HepG2 (cell line): ENCODE measurements at regions not wholly inside any gene's neighbourhood (a gene's known extent, or its start where the extent isn't known, plus 50 kb on each side); places are given as distances from the start of the nearest gene placed in this dataset.

ENCODE experiments used
- BHLHE40 ChIP-seq: IDR thresholded peaks from 2 replicates; pipeline ENCODE4 v1.6.1; 2011; ENCODE audit warnings: low read length, improper control_type of control experiment
- CTCF ChIP-seq: sonication (generic); formaldehyde crosslinking; IDR thresholded peaks from 2 replicates; pipeline ENCODE4 v1.5.0; 2020; ENCODE audit warnings: mild to moderate bottlenecking, missing genetic modification reagents, moderate library complexity
- IRF9 ChIP-seq: sonication (generic); formaldehyde crosslinking; IDR thresholded peaks from 2 replicates; pipeline ENCODE4 v1.8.0; 2022; ENCODE audit warnings: missing genetic modification reagents, mild to moderate bottlenecking, borderline replicate concordance
- POLR2A ChIP-seq, 2 experiments: IDR thresholded peaks; 2 replicates each; pipeline ENCODE4 v1.6.1; 2011; ENCODE audit warnings: low read depth in 2 of 2, low read length in 2 of 2, mild to moderate bottlenecking in 1 of 2, moderate library complexity in 1 of 2; ENCODE audit not compliant: insufficient read depth in 1 of 2
- ZNF572 ChIP-seq: sonication (generic); formaldehyde crosslinking; IDR thresholded peaks from 2 replicates; pipeline ENCODE4 v1.5.1; 2020; ENCODE audit warnings: mild to moderate bottlenecking, missing genetic modification reagents
- ZNF724P ChIP-seq: sonication (generic); formaldehyde crosslinking; IDR thresholded peaks from 2 replicates; pipeline ENCODE4 v1.8.0; 2022; ENCODE audit warnings: missing genetic modification reagents, borderline replicate concordance

- TF ChIP-seq CTCF: no peak
- TF ChIP-seq BHLHE40: no peak
- TF ChIP-seq ZNF572 (CRISPR knock-in tag): no peak
- no peak for TF ChIP-seq POLR2A (IDR thresholded peaks at IDR 0.05; ENCODE audit: insufficient read depth in 1 of 2, low read depth in 2 of 2, low read length in 2 of 2)
- no peak for TF ChIP-seq IRF9 (CRISPR knock-in tag)
- no peak for TF ChIP-seq ZNF724P (CRISPR knock-in tag)
Observed at GRCh38 chr20:58107533-58107932, 120.9 kb downstream of the ANKRD60 start.
